ENCODE measurements at regions not wholly inside any gene's neighbourhood (a gene's known extent, or its start where the extent isn't known, plus 50 kb on each side); places are given as distances from the start of the nearest gene placed in this dataset.
"Not testable (repeated sequence)": the region's sequence is repeated elsewhere in the genome, so short reads cannot be mapped to it uniquely, and the experiment has no call there.

GRCh38 chr3:106962993-106963392, 414.2 kb upstream of the CCDC54 start:
- DNase-seq: no peak

- DNase-seq: no peak
Measured at GRCh38 chr3:106963442-106963841, 413.8 kb upstream of the CCDC54 start.

GRCh38 chr3:106965307-106965706, 411.9 kb upstream of the CCDC54 start:
- DNase-seq: no peak

GRCh38 chr3:106969596-106969995, 407.6 kb upstream of the CCDC54 start:
- DNase-seq: no peak

- no peak for DNase-seq
Measured at GRCh38 chr3:106981392-106981791, 395.8 kb upstream of the CCDC54 start.

GRCh38 chr3:106985721-106986120, 391.5 kb upstream of the CCDC54 start:
- no peak for DNase-seq

GRCh38 chr3:106998841-106999682, 378.2 kb upstream of the CCDC54 start:
- not testable (repeated sequence) for DNase-seq

GRCh38 chr3:107001635-107002034, 375.6 kb upstream of the CCDC54 start:
- no peak for DNase-seq

- DNase-seq: not testable (repeated sequence)
Measured at GRCh38 chr3:107005352-107005751, 371.9 kb upstream of the CCDC54 start.

GRCh38 chr3:107008213-107008612, 369.0 kb upstream of the CCDC54 start:
- no peak for DNase-seq

GRCh38 chr3:107013641-107014040, 363.6 kb upstream of the CCDC54 start:
- no peak for DNase-seq

- no peak for DNase-seq
Measured at GRCh38 chr3:107024551-107025026, 352.6 kb upstream of the CCDC54 start.

GRCh38 chr3:107025961-107026360, 351.3 kb upstream of the CCDC54 start:
- no peak for DNase-seq

- DNase-seq: no peak
Measured at GRCh38 chr3:107028086-107028485, 349.2 kb upstream of the CCDC54 start.

GRCh38 chr3:107028626-107029025, 348.6 kb upstream of the CCDC54 start:
- no peak for DNase-seq

GRCh38 chr3:107032111-107032510, 345.1 kb upstream of the CCDC54 start:
- no peak for DNase-seq

- DNase-seq: no peak
Measured at GRCh38 chr3:107034142-107034541, 343.1 kb upstream of the CCDC54 start.

GRCh38 chr3:107035176-107035575, 342.1 kb upstream of the CCDC54 start:
- no peak for DNase-seq

- DNase-seq: no peak
Measured at GRCh38 chr3:107044677-107045076, 332.6 kb upstream of the CCDC54 start.

GRCh38 chr3:107045791-107046190, 331.4 kb upstream of the CCDC54 start:
- DNase-seq: no peak

GRCh38 chr3:107055181-107055942, 321.9 kb upstream of the CCDC54 start:
- DNase-seq: no peak

- no peak for DNase-seq
Measured at GRCh38 chr3:107061466-107061865, 315.8 kb upstream of the CCDC54 start.

- no peak for DNase-seq
Measured at GRCh38 chr3:107062310-107062709, 314.9 kb upstream of the CCDC54 start.

- DNase-seq: no peak
Measured at GRCh38 chr3:107062787-107063186, 314.5 kb upstream of the CCDC54 start.

Measured in GF-D8 (cell line).